ENCODE measurements at regions not wholly inside any gene's neighbourhood (a gene's known extent, or its start where the extent isn't known, plus 50 kb on each side); places are given as distances from the start of the nearest gene placed in this dataset.

- TF ChIP-seq HINFP (tag; conservative IDR thresholded peaks at IDR 0.05; ENCODE audit: low read depth) (no peak), FOXK2 (conservative IDR thresholded peaks at IDR 0.05 in 1 of 2, IDR thresholded peaks at IDR 0.05 in 1 of 2; ENCODE audit: low read depth in 2 of 2) (no peak)
These were observed 489.7 kb downstream of the COG6 start for GRCh38 chr13:40145139-40145538.
